ENCODE measurements at regions not wholly inside any gene's neighbourhood (a gene's known extent, or its start where the extent isn't known, plus 50 kb on each side); places are given as distances from the start of the nearest gene placed in this dataset.

- TF ChIP-seq CHD7 (IDR thresholded peaks at IDR 0.05; ENCODE audit: insufficient replicate concordance, low read length): no peak
Measured at GRCh38 chr2:123162400-123163016, 862.6 kb upstream of the CNTNAP5 start (continued).
